AG10803 (cell line): ENCODE measurements at regions not wholly inside any gene's neighbourhood (a gene's known extent, or its start where the extent isn't known, plus 50 kb on each side); places are given as distances from the start of the nearest gene placed in this dataset.

Experiments
- DNase-seq: peaks from one replicate; pipeline ENCODE4 v3.0.0; 2010; ENCODE audit warnings: low read depth
- H3K4me3 ChIP-seq: 2 replicates; pipeline ENCODE4 v1.5.1; 2011; ENCODE audit warnings: mild to moderate bottlenecking, low read length, control low read depth
- TF ChIP-seq, protein P1 (sequence below): conservative IDR thresholded peaks from 2 replicates; pipeline ENCODE4 v1.5.1; 2011; ENCODE audit warnings: mild to moderate bottlenecking, low read length, control low read depth, inconsistent platforms

DNA sequence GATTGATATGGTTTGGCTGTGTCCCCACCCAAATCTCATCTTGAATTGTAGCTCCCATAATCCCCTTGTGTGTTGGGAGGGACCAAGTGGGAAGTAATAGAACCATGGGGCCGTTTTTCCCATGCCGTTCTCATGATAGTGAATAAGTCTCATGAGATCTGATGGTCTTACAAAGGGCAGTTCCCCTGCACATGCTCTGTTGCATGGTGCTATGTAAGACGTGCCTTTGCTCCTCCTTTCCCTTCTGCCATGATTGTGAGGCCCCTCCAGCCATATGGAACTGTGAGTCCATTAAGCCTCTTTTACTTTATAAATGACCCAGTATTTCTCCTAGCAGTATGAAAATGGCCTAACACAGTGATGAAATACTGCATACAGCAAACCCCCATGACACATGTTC is 84.8 kb upstream of the SELENOP start:
- TF ChIP-seq, protein P1, sequence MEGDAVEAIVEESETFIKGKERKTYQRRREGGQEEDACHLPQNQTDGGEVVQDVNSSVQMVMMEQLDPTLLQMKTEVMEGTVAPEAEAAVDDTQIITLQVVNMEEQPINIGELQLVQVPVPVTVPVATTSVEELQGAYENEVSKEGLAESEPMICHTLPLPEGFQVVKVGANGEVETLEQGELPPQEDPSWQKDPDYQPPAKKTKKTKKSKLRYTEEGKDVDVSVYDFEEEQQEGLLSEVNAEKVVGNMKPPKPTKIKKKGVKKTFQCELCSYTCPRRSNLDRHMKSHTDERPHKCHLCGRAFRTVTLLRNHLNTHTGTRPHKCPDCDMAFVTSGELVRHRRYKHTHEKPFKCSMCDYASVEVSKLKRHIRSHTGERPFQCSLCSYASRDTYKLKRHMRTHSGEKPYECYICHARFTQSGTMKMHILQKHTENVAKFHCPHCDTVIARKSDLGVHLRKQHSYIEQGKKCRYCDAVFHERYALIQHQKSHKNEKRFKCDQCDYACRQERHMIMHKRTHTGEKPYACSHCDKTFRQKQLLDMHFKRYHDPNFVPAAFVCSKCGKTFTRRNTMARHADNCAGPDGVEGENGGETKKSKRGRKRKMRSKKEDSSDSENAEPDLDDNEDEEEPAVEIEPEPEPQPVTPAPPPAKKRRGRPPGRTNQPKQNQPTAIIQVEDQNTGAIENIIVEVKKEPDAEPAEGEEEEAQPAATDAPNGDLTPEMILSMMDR = no peak
- DNase-seq = no peak
- H3K4me3 ChIP-seq = no peak overlapping the region

DNA sequence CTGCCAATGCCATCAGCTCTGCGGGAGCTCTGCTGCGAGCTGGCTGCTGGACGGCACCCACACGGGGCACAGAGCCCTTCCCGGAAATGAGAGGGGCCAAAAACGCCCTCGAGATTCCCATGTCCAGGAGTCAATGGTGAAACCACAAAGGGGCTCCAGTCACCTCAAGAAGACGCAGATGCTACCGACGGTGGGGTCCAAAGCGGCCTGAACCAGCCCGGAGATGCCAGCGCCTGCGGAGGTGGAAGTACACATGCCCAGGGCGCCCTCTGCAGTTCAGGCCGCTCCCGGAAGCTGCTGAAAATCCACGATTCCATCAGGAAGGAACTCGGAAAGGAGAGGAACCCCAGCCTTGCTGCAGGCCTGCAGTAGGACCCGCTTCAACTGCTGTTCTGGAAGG is 82.4 kb upstream of the SELENOP start:
- H3K4me3 ChIP-seq = no peak overlapping the region
- DNase-seq = peak; percentile 4

DNA sequence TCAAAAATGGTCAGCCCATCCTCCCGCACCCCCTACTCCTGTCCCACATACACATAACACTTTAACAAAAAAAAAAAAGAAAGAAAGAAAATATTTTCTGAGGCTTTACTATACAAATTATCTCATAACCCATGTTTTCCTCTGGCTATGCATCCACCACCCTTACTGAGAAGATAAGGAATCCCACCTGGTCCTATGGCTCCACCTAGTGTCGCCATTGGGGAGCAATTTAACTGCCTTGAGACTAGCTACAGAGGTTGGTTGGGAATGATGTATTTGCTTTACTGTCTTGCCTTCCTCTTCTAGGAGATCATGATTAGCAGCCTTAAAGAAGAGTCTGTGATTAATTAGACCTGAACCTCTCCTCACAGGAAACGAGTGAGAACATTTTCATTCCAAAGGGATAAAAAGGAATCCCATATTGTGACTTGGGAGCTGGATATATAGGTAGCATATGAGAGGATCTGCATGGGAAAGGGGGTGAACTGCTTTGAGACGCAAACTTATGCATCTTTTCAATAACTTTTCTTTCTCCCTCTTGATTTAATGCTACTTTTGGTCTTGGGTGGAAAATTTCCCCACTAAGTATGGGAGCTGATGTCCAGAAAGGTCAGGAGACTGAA is 77.7 kb upstream of the SELENOP start:
- H3K4me3 ChIP-seq = no peak overlapping the region
- TF ChIP-seq, protein P1 = peak; percentile 95
- peak; percentile 68 for DNase-seq

More for the DNA sequence above, 82.4 kb upstream of the SELENOP start:
- TF ChIP-seq, protein P1 = no peak; the same call in none of the 2 replicates

DNA sequence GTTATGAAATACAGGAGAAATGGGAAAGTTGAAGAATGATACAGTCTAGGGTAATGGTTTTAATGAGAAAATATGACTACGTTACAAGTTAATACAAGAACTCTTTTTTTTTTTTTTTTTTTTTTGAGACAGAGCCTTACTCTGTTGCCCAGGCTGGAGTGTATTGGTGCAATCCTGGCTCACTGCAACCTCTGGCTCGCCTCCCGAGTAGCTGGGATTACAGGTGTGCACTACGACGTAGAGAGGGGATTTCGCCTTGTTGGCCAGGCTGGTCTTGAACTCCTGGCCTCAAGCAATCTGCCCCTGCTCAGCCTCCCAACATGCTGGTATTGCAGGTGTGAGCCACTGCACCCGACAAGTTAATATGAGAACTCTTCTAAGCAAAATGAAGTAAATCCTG is 77.1 kb upstream of the SELENOP start:
- DNase-seq = no peak
- TF ChIP-seq, protein P1 = no peak

DNA sequence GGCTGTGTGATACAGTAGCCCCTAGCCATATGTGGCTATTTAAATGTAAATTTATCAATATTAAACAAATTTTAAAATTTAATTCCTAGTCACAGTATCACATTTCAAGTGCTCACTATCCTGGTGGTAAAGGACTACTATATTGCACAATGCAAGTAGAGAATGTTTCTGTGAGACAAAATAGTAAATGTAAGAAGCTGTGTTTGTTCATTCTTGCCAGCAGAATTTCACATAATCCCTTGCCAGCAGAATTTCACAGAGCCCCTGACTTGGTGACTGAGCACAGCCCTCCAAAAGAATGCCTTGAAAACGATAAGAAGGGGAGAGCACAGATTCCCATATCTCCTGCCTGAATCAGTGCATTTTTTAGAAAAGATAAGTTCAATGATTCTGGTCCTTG is 75.9 kb upstream of the SELENOP start:
- TF ChIP-seq, protein P1 = no peak
- no peak overlapping the region for H3K4me3 ChIP-seq
- DNase-seq = no peak

More for the DNA sequence above, 77.1 kb upstream of the SELENOP start:
- H3K4me3 ChIP-seq = no peak overlapping the region

DNA sequence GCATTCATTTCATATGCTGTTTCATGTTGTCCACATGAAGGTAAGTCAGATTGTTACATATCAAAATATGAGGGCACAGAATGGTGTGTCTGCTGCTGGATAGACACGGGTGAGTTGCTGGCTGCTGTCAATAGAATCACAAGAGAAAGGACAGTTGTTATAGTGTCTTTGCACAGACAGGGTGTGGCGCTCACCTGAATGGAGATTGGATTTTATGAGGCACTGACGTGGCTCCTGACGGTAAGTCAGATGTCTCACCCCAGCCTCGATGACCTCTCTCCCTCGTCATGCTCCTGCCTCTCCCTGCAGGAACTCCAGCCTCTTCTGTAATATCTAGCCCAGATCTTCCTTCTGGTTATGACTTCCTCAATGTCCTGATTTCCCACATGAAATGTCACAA is 75.4 kb upstream of the SELENOP start:
- no peak for DNase-seq
- TF ChIP-seq, protein P1 = no peak
- H3K4me3 ChIP-seq = no peak overlapping the region

DNA sequence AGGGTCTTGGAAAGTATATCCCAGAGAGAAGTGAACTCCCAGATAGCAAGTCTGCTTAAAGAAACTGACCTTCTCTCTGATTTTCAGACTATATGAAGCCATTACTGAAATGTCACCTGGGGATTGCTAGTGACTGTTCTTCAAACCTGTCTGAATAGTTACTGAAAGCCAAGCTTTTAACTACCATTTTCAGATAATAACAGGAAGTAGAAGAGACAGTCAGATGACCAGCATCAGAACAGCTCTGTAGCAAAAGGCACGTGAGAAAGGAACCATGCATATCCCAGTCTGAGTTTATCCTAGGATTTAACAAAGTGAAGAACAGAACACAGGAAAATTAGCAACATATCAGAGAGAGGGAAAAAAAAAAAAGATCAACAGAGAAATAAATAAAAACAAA is 74.9 kb upstream of the SELENOP start:
- H3K4me3 ChIP-seq = no peak overlapping the region
- TF ChIP-seq, protein P1 = no peak
- no peak for DNase-seq
